Transverse colon (tissue), 4 donors: ENCODE measurements at regions not wholly inside any gene's neighbourhood (a gene's known extent, or its start where the extent isn't known, plus 50 kb on each side); places are given as distances from the start of the nearest gene placed in this dataset.

Experiments
- DNase-seq: peaks from one replicate; pipeline ENCODE4 v3.0.0-alpha.2; 2019
- H3K27ac ChIP-seq, 4 donors: fragments of 200-600 bp; sonication (generic); 2 replicates each; pipeline ENCODE4 v1.5.1; 2016 to 2018; ENCODE audit warnings: inconsistent platforms in 4 of 4
- H3K27me3 ChIP-seq: fragments of 200-600 bp; sonication (generic); 2 replicates; pipeline ENCODE4 v1.5.1; 2017; ENCODE audit warnings: inconsistent platforms
- H3K36me3 ChIP-seq, 4 donors: fragments of 200-600 bp; sonication (generic); 2 replicates each; pipeline ENCODE4 v1.5.1; 2017 to 2019; ENCODE audit warnings: inconsistent platforms in 4 of 4
- H3K4me1 ChIP-seq, 4 donors: fragments of 200-600 bp; sonication (generic); 2 replicates each; pipeline ENCODE4 v1.5.1; 2017 to 2020; ENCODE audit warnings: inconsistent platforms in 4 of 4
- H3K4me3 ChIP-seq, 4 donors: fragments of 200-600 bp; sonication (generic); 1 replicate in 1 of 4; 2 replicates in 3 of 4; pipeline versions ENCODE4 v1.5.1 to v1.6.1; 2017 to 2019; ENCODE audit warnings: inconsistent platforms in 4 of 4
- H3K9me3 ChIP-seq, 2 donors: fragments of 200-600 bp; sonication (generic); 2 replicates each; pipeline ENCODE4 v1.5.1; 2017 to 2019; ENCODE audit warnings: inconsistent platforms in 2 of 2
- EP300 ChIP-seq: sonication (generic); formaldehyde crosslinking; IDR thresholded peaks from one replicate; pipeline ENCODE4 v1.6.1; 2017; ENCODE audit warnings: antibody characterized with exemption, low read depth
- POLR2A ChIP-seq: fragments of 450-650 bp; IDR thresholded peaks from one replicate; pipeline ENCODE4 v1.6.1; 2016; ENCODE audit warnings: antibody characterized with exemption, mild to moderate bottlenecking, moderate library complexity
- POLR2AphosphoS5 ChIP-seq, 3 donors: sonication (generic); formaldehyde crosslinking; IDR thresholded peaks; one replicate each; pipeline ENCODE4 v1.6.1; 2016; ENCODE audit warnings: antibody characterized with exemption in 3 of 3
- WGBS, 2 donors: methylation state at CpG; one replicate each; pipeline ENCODE4 v1.1.5; 2018; ENCODE audit warnings: low coverage in 1 of 2; 5-methylcytosine and 5-hydroxymethylcytosine counted together
- in situ Hi-C, 4 donors: fragments of 200-750 bp; cut with MboI; loops; one replicate each; pipeline versions ENCODE4 v1.15.0 to v1.15.1; 2017; ENCODE audit warnings: low sequenced_read_pairs in 3 of 4, low pct_ligation_motif_present in 1 of 4, low pct_unique_long_range_greater_than_20kb in 1 of 4
- intact Hi-C: fragments of 100-400 bp; cut with DNase I; formaldehyde crosslinking; loops from one replicate; pipeline ENCODE4 v1.15.1; 2023; ENCODE audit warnings: low total_unique reads
- TF ChIP-seq, protein P1 (sequence below), 5 experiments: fragments of 200-600 bp in 3 of 5; fragments of 450-650 bp in 2 of 5; sonication (generic) in 3 of 5; IDR thresholded peaks; 1 replicate in 2 of 5; 2 replicates in 3 of 5; pipeline ENCODE4 v1.5.1; 2016 to 2017; ENCODE audit warnings: antibody characterized with exemption in 5 of 5, inconsistent platforms in 3 of 5, mild to moderate bottlenecking in 2 of 5, moderate library complexity in 1 of 5

DNA sequence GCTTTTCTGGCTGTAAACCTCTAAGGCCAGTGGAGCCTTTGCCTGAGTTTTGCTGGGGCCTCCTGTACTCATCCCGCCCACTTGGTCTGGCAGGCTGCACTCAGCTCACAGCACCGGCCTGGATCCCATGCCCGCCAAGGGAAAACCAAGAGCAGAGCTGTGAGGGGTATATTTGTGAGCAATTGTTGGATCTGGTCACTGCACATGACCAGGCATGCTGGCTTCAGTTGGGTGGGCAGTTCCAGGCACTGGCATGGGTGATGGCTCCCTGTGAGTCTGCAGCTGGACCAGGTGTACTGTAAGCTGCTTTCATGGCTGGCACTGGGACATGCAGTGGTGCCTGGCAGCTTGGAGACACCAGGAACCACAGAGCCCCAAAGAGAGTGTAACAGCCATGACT is 563.1 kb upstream of the RGS18 start:
- 79% methylated on average over 3 of the region's 3 CpGs; no CpG with 5 or more reads in 1 of the 2 donors for WGBS, 2 donors
- no peaks in the 10 kb centered on the region for H3K27me3 ChIP-seq
- no peaks in the 10 kb centered on the region for H3K36me3 ChIP-seq
- in situ Hi-C loops (no loop called here), intact Hi-C loops (no loop called here)
- no peak for TF ChIP-seq POLR2AphosphoS5 (IDR thresholded peaks at IDR 0.05)
- TF ChIP-seq, protein P1, sequence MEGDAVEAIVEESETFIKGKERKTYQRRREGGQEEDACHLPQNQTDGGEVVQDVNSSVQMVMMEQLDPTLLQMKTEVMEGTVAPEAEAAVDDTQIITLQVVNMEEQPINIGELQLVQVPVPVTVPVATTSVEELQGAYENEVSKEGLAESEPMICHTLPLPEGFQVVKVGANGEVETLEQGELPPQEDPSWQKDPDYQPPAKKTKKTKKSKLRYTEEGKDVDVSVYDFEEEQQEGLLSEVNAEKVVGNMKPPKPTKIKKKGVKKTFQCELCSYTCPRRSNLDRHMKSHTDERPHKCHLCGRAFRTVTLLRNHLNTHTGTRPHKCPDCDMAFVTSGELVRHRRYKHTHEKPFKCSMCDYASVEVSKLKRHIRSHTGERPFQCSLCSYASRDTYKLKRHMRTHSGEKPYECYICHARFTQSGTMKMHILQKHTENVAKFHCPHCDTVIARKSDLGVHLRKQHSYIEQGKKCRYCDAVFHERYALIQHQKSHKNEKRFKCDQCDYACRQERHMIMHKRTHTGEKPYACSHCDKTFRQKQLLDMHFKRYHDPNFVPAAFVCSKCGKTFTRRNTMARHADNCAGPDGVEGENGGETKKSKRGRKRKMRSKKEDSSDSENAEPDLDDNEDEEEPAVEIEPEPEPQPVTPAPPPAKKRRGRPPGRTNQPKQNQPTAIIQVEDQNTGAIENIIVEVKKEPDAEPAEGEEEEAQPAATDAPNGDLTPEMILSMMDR (IDR thresholded peaks at IDR 0.05): no peak
- no peak for TF ChIP-seq POLR2A
- TF ChIP-seq EP300: no peak
- no peak overlapping the region for H3K4me3 ChIP-seq
- no peak overlapping the region for H3K27ac ChIP-seq
- no peaks in the 10 kb centered on the region for H3K9me3 ChIP-seq
- DNase-seq: no peak
- H3K4me1 ChIP-seq: no peaks in the 10 kb centered on the region

DNA sequence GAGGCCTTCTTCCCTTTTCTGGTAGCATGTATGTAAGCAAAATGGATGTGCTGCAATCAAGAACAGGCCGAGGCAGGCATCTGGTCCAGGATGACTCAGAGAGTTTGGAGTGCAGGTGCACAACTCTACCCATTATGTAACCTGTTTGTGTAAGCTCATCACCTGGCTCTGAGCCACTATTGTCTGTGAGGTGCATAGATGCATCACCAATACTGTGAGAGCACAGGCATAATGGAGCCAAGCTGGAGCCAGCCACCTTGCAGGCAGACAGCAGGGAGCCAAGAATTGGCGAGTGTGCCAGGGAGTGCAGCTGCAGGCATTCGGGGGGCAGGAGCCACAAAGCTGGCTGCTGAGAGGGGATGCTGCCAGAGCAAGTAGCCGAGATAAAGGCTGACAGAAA is 549.9 kb upstream of the RGS18 start:
- H3K9me3 ChIP-seq: no peaks in the 10 kb centered on the region
- H3K4me1 ChIP-seq: no peaks in the 10 kb centered on the region
- no peaks in the 10 kb centered on the region for H3K36me3 ChIP-seq
- no peaks in the 10 kb centered on the region for H3K27me3 ChIP-seq
- DNase-seq: no peak
- TF ChIP-seq POLR2A (no peak), EP300 (no peak), POLR2AphosphoS5 (IDR thresholded peaks at IDR 0.05) (no peak)
- TF ChIP-seq, protein P1 (IDR thresholded peaks at IDR 0.05): no peak
- in situ Hi-C loops: no loop called here
- intact Hi-C loops: no loop called here
- H3K27ac ChIP-seq: no peak overlapping the region
- 73 to 80% methylated on average over 1 to 4 of the region's 4 CpGs for WGBS, 2 donors
- H3K4me3 ChIP-seq: no peak overlapping the region

DNA sequence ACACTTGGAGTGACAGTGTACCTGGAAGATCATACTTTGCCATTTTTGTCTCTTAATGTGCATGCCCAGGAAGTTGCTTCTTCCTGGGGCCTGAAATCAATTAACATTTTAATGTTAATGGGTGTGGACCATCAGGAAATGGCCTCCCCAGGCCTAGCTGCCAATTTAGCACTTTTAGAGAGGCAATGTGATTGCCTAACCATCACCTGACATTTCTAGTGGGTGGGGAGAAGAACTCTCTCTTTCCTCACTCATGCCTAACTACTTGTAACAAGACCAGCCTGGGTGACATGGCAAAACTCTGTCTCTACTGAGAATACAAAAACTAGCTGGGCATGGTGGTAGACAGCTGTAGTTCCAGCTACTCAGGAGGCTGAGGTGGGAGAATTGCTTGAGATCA is 549.0 kb upstream of the RGS18 start:
- intact Hi-C loops (no loop called here), in situ Hi-C loops (no loop called here)
- no peaks in the 10 kb centered on the region for H3K9me3 ChIP-seq
- H3K27ac ChIP-seq: no peak overlapping the region
- TF ChIP-seq POLR2AphosphoS5 (IDR thresholded peaks at IDR 0.05) (no peak), EP300 (no peak)
- no peaks in the 10 kb centered on the region for H3K27me3 ChIP-seq
- H3K36me3 ChIP-seq: no peaks in the 10 kb centered on the region
- no peaks in the 10 kb centered on the region for H3K4me1 ChIP-seq
- no peak overlapping the region for H3K4me3 ChIP-seq
- no peak for DNase-seq

DNA sequence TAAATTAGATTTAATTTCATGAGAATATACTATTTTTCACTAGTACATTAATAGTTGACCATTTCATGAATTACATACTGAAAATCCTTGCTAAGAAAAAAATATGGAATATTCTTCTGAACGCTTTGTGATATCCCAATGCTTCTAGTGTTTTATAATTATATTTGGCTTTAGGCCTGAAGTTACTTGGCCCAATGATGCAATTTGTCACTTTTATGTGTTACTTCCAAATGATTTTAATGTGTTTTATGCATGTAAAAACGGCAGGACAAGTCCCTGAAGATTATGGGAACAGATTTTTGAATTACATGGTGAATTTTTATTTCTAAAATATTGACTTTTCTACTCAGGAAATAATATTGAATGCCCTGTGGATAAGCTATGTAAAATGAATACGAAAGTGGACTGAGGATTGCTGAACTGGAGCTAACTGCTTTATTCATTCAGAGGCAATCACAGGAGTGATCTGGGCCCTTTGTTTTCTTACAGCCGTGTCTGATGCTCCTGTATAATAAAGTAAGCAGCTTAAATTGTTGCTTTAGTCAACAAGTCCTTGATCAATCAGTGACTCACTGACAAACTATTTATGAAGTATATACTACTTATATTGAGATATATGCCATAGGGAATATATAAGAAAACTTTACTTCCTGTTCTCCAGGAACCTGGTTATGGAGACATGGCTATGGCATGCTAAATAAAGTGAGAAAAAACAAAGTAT is 543.0 kb upstream of the RGS18 start:
- DNase-seq: no peak
- Histone ChIP-seq H3K4me3 (no peak overlapping the region), H3K4me1 (no peaks in the 10 kb centered on the region), H3K27ac (no peak overlapping the region), H3K36me3 (no peaks in the 10 kb centered on the region), H3K27me3 (no peaks in the 10 kb centered on the region), H3K9me3 (no peaks in the 10 kb centered on the region)
- 56 to 65% methylated on average over 4 of the region's 4 CpGs for WGBS, 2 donors
- in situ Hi-C loops (no loop called here), intact Hi-C loops (no loop called here)
- TF ChIP-seq POLR2AphosphoS5 (IDR thresholded peaks at IDR 0.05) (no peak), POLR2A (no peak), EP300 (no peak)
- TF ChIP-seq, protein P1 (IDR thresholded peaks at IDR 0.05): no peak

DNA sequence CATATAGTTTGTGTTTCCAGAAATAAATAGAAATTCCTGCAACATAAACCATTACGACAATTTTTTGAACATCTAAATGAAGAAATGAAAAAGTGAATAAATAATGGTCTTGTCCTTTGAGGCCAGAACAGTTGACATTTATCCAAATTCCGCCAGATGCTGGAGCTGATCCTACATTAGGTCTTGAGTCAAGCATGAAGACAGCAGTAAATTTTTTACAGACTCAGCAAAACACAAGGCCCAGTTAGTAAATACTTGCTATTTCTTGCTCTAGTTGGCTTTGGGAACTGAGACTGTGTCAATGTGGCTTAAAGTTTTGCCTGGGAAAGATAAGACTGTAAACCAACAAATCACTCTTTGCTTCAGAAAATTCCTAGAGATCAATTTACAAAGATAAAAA is 540.1 kb upstream of the RGS18 start:
- in situ Hi-C loops: no loop called here
- Histone ChIP-seq H3K4me1 (no peaks in the 10 kb centered on the region), H3K36me3 (no peaks in the 10 kb centered on the region), H3K27me3 (no peaks in the 10 kb centered on the region), H3K27ac (no peak overlapping the region), H3K4me3 (no peak overlapping the region), H3K9me3 (no peaks in the 10 kb centered on the region)
- intact Hi-C loops: no loop called here
- WGBS, 2 donors: 62 to 74% methylated on average over 2 of the region's 2 CpGs
- DNase-seq: no peak
- TF ChIP-seq EP300: no peak
- TF ChIP-seq POLR2AphosphoS5 (IDR thresholded peaks at IDR 0.05): no peak
- no peak for TF ChIP-seq POLR2A
- TF ChIP-seq, protein P1 (IDR thresholded peaks at IDR 0.05): no peak
